Ramos (cell line): ENCODE measurements at regions not wholly inside any gene's neighbourhood (a gene's known extent, or its start where the extent isn't known, plus 50 kb on each side); places are given as distances from the start of the nearest gene placed in this dataset.
"Not testable (repeated sequence)": the region's sequence is repeated elsewhere in the genome, so short reads cannot be mapped to it uniquely, and the experiment has no call there.

Source experiments
- in situ Hi-C: fragments of 300-500 bp; cut with MboI; formaldehyde crosslinking; loops from one replicate; pipeline ENCODE4 v1.14.3; 2022; ENCODE audit warnings: low sequenced_read_pairs; ENCODE audit not compliant: unreplicated experiment

GRCh38 chr1:117702654-117703053, 96.8 kb downstream of the TENT5C start:
- in situ Hi-C loops: no loop called here

GRCh38 chr1:117707371-117707770, 101.5 kb downstream of the TENT5C start:
- in situ Hi-C loops: no loop called here

GRCh38 chr1:117708323-117709248, 102.7 kb downstream of the TENT5C start:
- in situ Hi-C loops: no loop called here

GRCh38 chr1:117709249-117709691, 103.4 kb downstream of the TENT5C start:
- in situ Hi-C loops: no loop called here

- in situ Hi-C loops: no loop called here
These were observed 104.9 kb downstream of the TENT5C start for GRCh38 chr1:117710710-117711109.

GRCh38 chr1:117712621-117713020, 106.8 kb downstream of the TENT5C start:
- in situ Hi-C loops: no loop called here

- in situ Hi-C loops: no loop called here
These were observed 108.7 kb downstream of the TENT5C start for GRCh38 chr1:117714546-117714945.

- in situ Hi-C loops: not testable (repeated sequence)
These were observed 110.2 kb downstream of the TENT5C start for GRCh38 chr1:117716030-117716429.

GRCh38 chr1:117717980-117718379, 112.1 kb downstream of the TENT5C start:
- in situ Hi-C loops: not testable (repeated sequence)

- in situ Hi-C loops: not testable (repeated sequence)
These were observed 112.7 kb downstream of the TENT5C start for GRCh38 chr1:117718596-117718995.

- in situ Hi-C loops: no loop called here
These were observed 113.2 kb downstream of the TENT5C start for GRCh38 chr1:117719004-117719403.

- in situ Hi-C loops: no loop called here
These were observed 126.4 kb downstream of the TENT5C start for GRCh38 chr1:117732065-117732797.

- in situ Hi-C loops: no loop called here
These were observed 127.1 kb downstream of the TENT5C start for GRCh38 chr1:117732956-117733355.

GRCh38 chr1:117734403-117734802, 128.6 kb downstream of the TENT5C start:
- in situ Hi-C loops: no loop called here

- in situ Hi-C loops: no loop called here
These were observed 129.5 kb downstream of the TENT5C start for GRCh38 chr1:117735045-117735992.

- in situ Hi-C loops: no loop called here
These were observed 133.7 kb downstream of the TENT5C start for GRCh38 chr1:117739504-117739903.

GRCh38 chr1:117740496-117740895, 134.6 kb downstream of the TENT5C start:
- in situ Hi-C loops: no loop called here

GRCh38 chr1:117746565-117746964, 140.7 kb downstream of the TENT5C start:
- in situ Hi-C loops: not testable (repeated sequence)

- in situ Hi-C loops: no loop called here
These were observed 141.8 kb downstream of the TENT5C start for GRCh38 chr1:117747605-117748004.

- in situ Hi-C loops: no loop called here
These were observed 145.5 kb downstream of the TENT5C start for GRCh38 chr1:117751321-117751720.
